IMR-90 (cell line): ENCODE measurements at regions not wholly inside any gene's neighbourhood (a gene's known extent, or its start where the extent isn't known, plus 50 kb on each side); places are given as distances from the start of the nearest gene placed in this dataset.

Source experiments
- CEBPB ChIP-seq: IDR thresholded peaks from 2 replicates; pipeline ENCODE4 v1.6.1; 2012; ENCODE audit warnings: low read depth, low read length, improper control_type of control experiment
- CTCF ChIP-seq: conservative IDR thresholded peaks from 2 replicates; pipeline ENCODE4 v1.5.1; 2012; ENCODE audit warnings: mild to moderate bottlenecking, low read depth, low read length, improper control_type of control experiment
- POLR2A ChIP-seq: IDR thresholded peaks from 2 replicates; pipeline ENCODE4 v1.6.1; 2012; ENCODE audit warnings: mild to moderate bottlenecking, low read depth, low read length
- RAD21 ChIP-seq: IDR thresholded peaks from 2 replicates; pipeline ENCODE4 v1.6.1; 2012; ENCODE audit warnings: low read length, improper control_type of control experiment
- RFX5 ChIP-seq: IDR thresholded peaks from 2 replicates; pipeline ENCODE4 v1.8.0; 2012; ENCODE audit warnings: low read depth, mild to moderate bottlenecking, low read length, moderate library complexity

- TF ChIP-seq POLR2A (no peak), RFX5 (no peak), CTCF (no peak), RAD21 (no peak), CEBPB (no peak)
Measured at GRCh38 chr5:110963495-110963894, 108.0 kb upstream of the TSLP start.
